ENCODE measurements at regions not wholly inside any gene's neighbourhood (a gene's known extent, or its start where the extent isn't known, plus 50 kb on each side); places are given as distances from the start of the nearest gene placed in this dataset.

- Histone ChIP-seq H3K4me1 (replicated peaks in 1 of 2; ENCODE audit: control insufficient read depth in 2 of 2, insufficient read depth in 2 of 2, low read length in 2 of 2) (no peaks in the 10 kb centered on the region), H3K27ac (ENCODE audit: extremely low read depth, low read depth, low read length) (no peak overlapping the region), H3K4me3 (no peak overlapping the region), H2AFZ (ENCODE audit: low read depth, low read length) (no peak overlapping the region), H3K79me2 (ENCODE audit: control insufficient read depth, insufficient read depth, low read length) (no peaks in the 10 kb centered on the region), H4K20me1 (replicated peaks; ENCODE audit: control insufficient read depth, insufficient read depth, low read length) (peaks cover 3% of the 10 kb centered on the region; the same call in 1 of the 2 replicates), H3K36me3 (ENCODE audit: control insufficient read depth, insufficient read depth, low read length) (no peaks in the 10 kb centered on the region), H3K9me1 (ENCODE audit: control insufficient read depth, insufficient read depth, low read length) (no peaks in the 10 kb centered on the region), H3K9me3 (replicated peaks; ENCODE audit: control insufficient read depth, insufficient read depth, low read depth, low read length) (no peaks in the 10 kb centered on the region), H3K9ac (ENCODE audit: insufficient read depth in 1 of 2, low read depth in 2 of 2, low read length in 2 of 2) (no peak overlapping the region), H3K4me2 (ENCODE audit: insufficient read depth, low read length) (no peak overlapping the region), H3K27me3 (ENCODE audit: control insufficient read depth in 2 of 2, insufficient read depth in 2 of 2, low read length in 2 of 2) (peaks cover 11 to 60% of the 10 kb centered on the region in 2 experiments; a peak in 4 of 5 replicates)
- FAIRE-seq, result no peak
- TF ChIP-seq, protein P1, sequence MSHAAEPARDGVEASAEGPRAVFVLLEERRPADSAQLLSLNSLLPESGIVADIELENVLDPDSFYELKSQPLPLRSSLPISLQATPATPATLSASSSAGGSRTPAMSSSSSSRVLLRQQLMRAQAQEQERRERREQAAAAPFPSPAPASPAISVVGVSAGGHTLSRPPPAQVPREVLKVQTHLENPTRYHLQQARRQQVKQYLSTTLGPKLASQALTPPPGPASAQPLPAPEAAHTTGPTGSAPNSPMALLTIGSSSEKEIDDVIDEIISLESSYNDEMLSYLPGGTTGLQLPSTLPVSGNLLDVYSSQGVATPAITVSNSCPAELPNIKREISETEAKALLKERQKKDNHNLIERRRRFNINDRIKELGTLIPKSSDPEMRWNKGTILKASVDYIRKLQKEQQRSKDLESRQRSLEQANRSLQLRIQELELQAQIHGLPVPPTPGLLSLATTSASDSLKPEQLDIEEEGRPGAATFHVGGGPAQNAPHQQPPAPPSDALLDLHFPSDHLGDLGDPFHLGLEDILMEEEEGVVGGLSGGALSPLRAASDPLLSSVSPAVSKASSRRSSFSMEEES (CRISPR knock-in tag; IDR thresholded peaks at IDR 0.05), result no peak
- TF ChIP-seq, protein P2, sequence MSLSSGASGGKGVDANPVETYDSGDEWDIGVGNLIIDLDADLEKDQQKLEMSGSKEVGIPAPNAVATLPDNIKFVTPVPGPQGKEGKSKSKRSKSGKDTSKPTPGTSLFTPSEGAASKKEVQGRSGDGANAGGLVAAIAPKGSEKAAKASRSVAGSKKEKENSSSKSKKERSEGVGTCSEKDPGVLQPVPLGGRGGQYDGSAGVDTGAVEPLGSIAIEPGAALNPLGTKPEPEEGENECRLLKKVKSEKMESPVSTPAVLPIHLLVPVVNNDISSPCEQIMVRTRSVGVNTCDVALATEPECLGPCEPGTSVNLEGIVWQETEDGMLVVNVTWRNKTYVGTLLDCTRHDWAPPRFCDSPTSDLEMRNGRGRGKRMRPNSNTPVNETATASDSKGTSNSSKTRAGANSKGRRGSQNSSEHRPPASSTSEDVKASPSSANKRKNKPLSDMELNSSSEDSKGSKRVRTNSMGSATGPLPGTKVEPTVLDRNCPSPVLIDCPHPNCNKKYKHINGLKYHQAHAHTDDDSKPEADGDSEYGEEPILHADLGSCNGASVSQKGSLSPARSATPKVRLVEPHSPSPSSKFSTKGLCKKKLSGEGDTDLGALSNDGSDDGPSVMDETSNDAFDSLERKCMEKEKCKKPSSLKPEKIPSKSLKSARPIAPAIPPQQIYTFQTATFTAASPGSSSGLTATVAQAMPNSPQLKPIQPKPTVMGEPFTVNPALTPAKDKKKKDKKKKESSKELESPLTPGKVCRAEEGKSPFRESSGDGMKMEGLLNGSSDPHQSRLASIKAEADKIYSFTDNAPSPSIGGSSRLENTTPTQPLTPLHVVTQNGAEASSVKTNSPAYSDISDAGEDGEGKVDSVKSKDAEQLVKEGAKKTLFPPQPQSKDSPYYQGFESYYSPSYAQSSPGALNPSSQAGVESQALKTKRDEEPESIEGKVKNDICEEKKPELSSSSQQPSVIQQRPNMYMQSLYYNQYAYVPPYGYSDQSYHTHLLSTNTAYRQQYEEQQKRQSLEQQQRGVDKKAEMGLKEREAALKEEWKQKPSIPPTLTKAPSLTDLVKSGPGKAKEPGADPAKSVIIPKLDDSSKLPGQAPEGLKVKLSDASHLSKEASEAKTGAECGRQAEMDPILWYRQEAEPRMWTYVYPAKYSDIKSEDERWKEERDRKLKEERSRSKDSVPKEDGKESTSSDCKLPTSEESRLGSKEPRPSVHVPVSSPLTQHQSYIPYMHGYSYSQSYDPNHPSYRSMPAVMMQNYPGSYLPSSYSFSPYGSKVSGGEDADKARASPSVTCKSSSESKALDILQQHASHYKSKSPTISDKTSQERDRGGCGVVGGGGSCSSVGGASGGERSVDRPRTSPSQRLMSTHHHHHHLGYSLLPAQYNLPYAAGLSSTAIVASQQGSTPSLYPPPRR (CRISPR knock-in tag; IDR thresholded peaks at IDR 0.05; ENCODE audit: borderline replicate concordance), result no peak
- TF ChIP-seq NBN (IDR thresholded peaks at IDR 0.05; ENCODE audit: low read depth), result no peak
- no peak for TF ChIP-seq ZNF780A (CRISPR knock-in tag; IDR thresholded peaks at IDR 0.05)
- TF ChIP-seq MEIS2 (IDR thresholded peaks at IDR 0.05; ENCODE audit: partially characterized antibody), result no peak
- TF ChIP-seq HSF4 (CRISPR knock-in tag; IDR thresholded peaks at IDR 0.05; ENCODE audit: borderline replicate concordance), result no peak
- no peak for TF ChIP-seq FOXK1 (CRISPR knock-in tag; IDR thresholded peaks at IDR 0.05; ENCODE audit: borderline replicate concordance)
- DNase-seq (ENCODE audit: extremely low read depth in 1 of 4, low spot score in 3 of 4), result no peak
- intact Hi-C loops (cut with micrococcal nuclease) (no loop called here), in situ Hi-C loops (cut with MboI) (no loop called here)
- BruUV-seq (replicated peaks), result no TSS peak
- POLR2A ChIA-PET, result no interaction called here
- CTCF ChIA-PET (ENCODE audit: low intra/inter-chr PET ratio), result no interaction called here
- no peak for ATAC-seq
- 2% methylated on average over 5 of the region's 5 CpGs for WGBS (ENCODE audit: insufficient coverage, low coverage, missing lambda C conversion rate)
Measured at GRCh38 chr2:2687745-2688144, 356.7 kb upstream of the MYT1L start.

Data from K562 (cell line).